Mononuclear cell (primary cell): ENCODE measurements at regions not wholly inside any gene's neighbourhood (a gene's known extent, or its start where the extent isn't known, plus 50 kb on each side); places are given as distances from the start of the nearest gene placed in this dataset.
"Not testable (repeated sequence)": the region's sequence is repeated elsewhere in the genome, so short reads cannot be mapped to it uniquely, and the experiment has no call there.

ENCODE experiments used
- H3K27me3 ChIP-seq: 2 replicates; pipeline ENCODE4 v1.6.0; 2011; ENCODE audit warnings: low read length, control low read depth; ENCODE audit not compliant: insufficient read depth
- H3K4me1 ChIP-seq: 2 replicates; pipeline ENCODE4 v1.5.1; 2011; ENCODE audit warnings: mild to moderate bottlenecking, low read length, control low read depth; ENCODE audit not compliant: insufficient read depth
- H3K4me3 ChIP-seq: 2 replicates; pipeline ENCODE4 v1.5.1; 2011; ENCODE audit warnings: mild to moderate bottlenecking, low read length, moderate library complexity
- H3K9me3 ChIP-seq: 2 replicates; pipeline ENCODE4 v1.5.1; 2011; ENCODE audit warnings: low read depth, mild to moderate bottlenecking, control low read depth, low read length

GRCh38 chr5:67954351-67954750 is 261.2 kb upstream of the PIK3R1 start:
- Histone ChIP-seq H3K4me3 (no peak overlapping the region), H3K4me1 (peaks cover 4% of the 10 kb centered on the region), H3K27me3 (peaks cover 3% of the 10 kb centered on the region), H3K9me3 (no peaks in the 10 kb centered on the region)

GRCh38 chr5:67942421-67942820 is 273.1 kb upstream of the PIK3R1 start:
- no peak overlapping the region for H3K4me3 ChIP-seq
- H3K9me3 ChIP-seq: no peaks in the 10 kb centered on the region
- no peaks in the 10 kb centered on the region for H3K27me3 ChIP-seq
- no peaks in the 10 kb centered on the region for H3K4me1 ChIP-seq

GRCh38 chr5:67941614-67942401 is 273.7 kb upstream of the PIK3R1 start:
- Histone ChIP-seq H3K27me3 (no peaks in the 10 kb centered on the region), H3K4me1 (no peaks in the 10 kb centered on the region), H3K4me3 (no peak overlapping the region), H3K9me3 (no peaks in the 10 kb centered on the region)

GRCh38 chr5:67935908-67936566 is 279.5 kb upstream of the PIK3R1 start:
- Histone ChIP-seq H3K4me3 (no peak overlapping the region), H3K4me1 (no peaks in the 10 kb centered on the region), H3K9me3 (no peaks in the 10 kb centered on the region), H3K27me3 (no peaks in the 10 kb centered on the region)

GRCh38 chr5:67934976-67935375 is 280.6 kb upstream of the PIK3R1 start:
- H3K9me3 ChIP-seq: no peaks in the 10 kb centered on the region
- H3K4me1 ChIP-seq: no peaks in the 10 kb centered on the region
- no peak overlapping the region for H3K4me3 ChIP-seq
- no peaks in the 10 kb centered on the region for H3K27me3 ChIP-seq

GRCh38 chr5:67925511-67925910 is 290.0 kb upstream of the PIK3R1 start:
- H3K4me3 ChIP-seq: no peak overlapping the region
- H3K9me3 ChIP-seq: no peaks in the 10 kb centered on the region
- no peaks in the 10 kb centered on the region for H3K27me3 ChIP-seq
- no peaks in the 10 kb centered on the region for H3K4me1 ChIP-seq

GRCh38 chr5:67921004-67921601 is 294.5 kb upstream of the PIK3R1 start:
- Histone ChIP-seq H3K4me1 (no peaks in the 10 kb centered on the region), H3K9me3 (peaks cover 7% of the 10 kb centered on the region), H3K4me3 (no peak overlapping the region), H3K27me3 (no peaks in the 10 kb centered on the region)

- H3K9me3 ChIP-seq, H3K4me1 ChIP-seq, H3K27me3 ChIP-seq, H3K4me3 ChIP-seq: not testable (repeated sequence)
These were observed 296.0 kb upstream of the PIK3R1 start for GRCh38 chr5:67919532-67919931.

- H3K27me3 ChIP-seq: no peaks in the 10 kb centered on the region
- no peak overlapping the region for H3K4me3 ChIP-seq
These were observed 298.0 kb upstream of the PIK3R1 start for GRCh38 chr5:67917561-67917960.

GRCh38 chr5:67910546-67910945 is 305.0 kb upstream of the PIK3R1 start:
- H3K9me3 ChIP-seq: no peaks in the 10 kb centered on the region
- H3K4me3 ChIP-seq: no peak overlapping the region
- H3K27me3 ChIP-seq: no peaks in the 10 kb centered on the region
- H3K4me1 ChIP-seq: no peaks in the 10 kb centered on the region

More at GRCh38 chr5:67917561-67917960, 298.0 kb upstream of the PIK3R1 start:
- H3K9me3 ChIP-seq: peaks cover 7% of the 10 kb centered on the region
- no peaks in the 10 kb centered on the region for H3K4me1 ChIP-seq

- Histone ChIP-seq H3K27me3 (no peaks in the 10 kb centered on the region), H3K9me3 (no peaks in the 10 kb centered on the region), H3K4me1 (no peaks in the 10 kb centered on the region), H3K4me3 (no peak overlapping the region)
These were observed 307.3 kb upstream of the PIK3R1 start for GRCh38 chr5:67908126-67908765.

GRCh38 chr5:67904366-67904765 is 311.2 kb upstream of the PIK3R1 start:
- no peaks in the 10 kb centered on the region for H3K9me3 ChIP-seq
- H3K4me3 ChIP-seq: no peak overlapping the region
- H3K4me1 ChIP-seq: no peaks in the 10 kb centered on the region
- H3K27me3 ChIP-seq: no peaks in the 10 kb centered on the region

GRCh38 chr5:67903656-67904055 is 311.9 kb upstream of the PIK3R1 start:
- Histone ChIP-seq H3K4me1 (no peaks in the 10 kb centered on the region), H3K9me3 (no peaks in the 10 kb centered on the region), H3K4me3 (no peak overlapping the region), H3K27me3 (no peaks in the 10 kb centered on the region)

GRCh38 chr5:67903121-67903520 is 312.4 kb upstream of the PIK3R1 start:
- H3K4me3 ChIP-seq: no peak overlapping the region
- H3K9me3 ChIP-seq: no peaks in the 10 kb centered on the region
- no peaks in the 10 kb centered on the region for H3K27me3 ChIP-seq
- no peaks in the 10 kb centered on the region for H3K4me1 ChIP-seq

GRCh38 chr5:67902497-67902830 is 313.1 kb upstream of the PIK3R1 start:
- no peaks in the 10 kb centered on the region for H3K4me1 ChIP-seq
- H3K4me3 ChIP-seq: no peak overlapping the region
- no peaks in the 10 kb centered on the region for H3K9me3 ChIP-seq
- no peaks in the 10 kb centered on the region for H3K27me3 ChIP-seq
